ENCODE measurements at regions not wholly inside any gene's neighbourhood (a gene's known extent, or its start where the extent isn't known, plus 50 kb on each side); places are given as distances from the start of the nearest gene placed in this dataset.

- Histone ChIP-seq H3K27me3 (ENCODE audit: insufficient read depth, low read length) (no peaks in the 10 kb centered on the region), H3K36me3 (ENCODE audit: insufficient read depth, low read depth, low read length) (no peaks in the 10 kb centered on the region), H3K4me3 (ENCODE audit: low read length) (no peak overlapping the region), H3K9me3 (ENCODE audit: insufficient read depth, low read depth, low read length) (no peaks in the 10 kb centered on the region), H3K9ac (ENCODE audit: low read depth, low read length) (no peak overlapping the region), H3K27ac (ENCODE audit: low read length) (no peak overlapping the region), H3K4me1 (ENCODE audit: insufficient read depth, low read length) (no peaks in the 10 kb centered on the region)
Measured at GRCh38 chr7:136348542-136349192, 371.5 kb upstream of the MTPN start.

- Histone ChIP-seq H3K27me3 (ENCODE audit: insufficient read depth, low read length) (no peaks in the 10 kb centered on the region), H3K9me3 (ENCODE audit: insufficient read depth, low read depth, low read length) (no peaks in the 10 kb centered on the region), H3K4me1 (ENCODE audit: insufficient read depth, low read length) (no peaks in the 10 kb centered on the region), H3K9ac (ENCODE audit: low read depth, low read length) (no peak overlapping the region), H3K4me3 (ENCODE audit: low read length) (no peak overlapping the region), H3K27ac (ENCODE audit: low read length) (no peak overlapping the region), H3K36me3 (ENCODE audit: insufficient read depth, low read depth, low read length) (no peaks in the 10 kb centered on the region)
Measured at GRCh38 chr7:136348142-136348541, 371.0 kb upstream of the MTPN start.

GRCh38 chr7:136347488-136347887 is 370.3 kb upstream of the MTPN start:
- Histone ChIP-seq H3K9ac (ENCODE audit: low read depth, low read length) (no peak overlapping the region), H3K4me1 (ENCODE audit: insufficient read depth, low read length) (no peaks in the 10 kb centered on the region), H3K27ac (ENCODE audit: low read length) (no peak overlapping the region), H3K27me3 (ENCODE audit: insufficient read depth, low read length) (no peaks in the 10 kb centered on the region), H3K36me3 (ENCODE audit: insufficient read depth, low read depth, low read length) (no peaks in the 10 kb centered on the region), H3K4me3 (ENCODE audit: low read length) (no peak overlapping the region), H3K9me3 (ENCODE audit: insufficient read depth, low read depth, low read length) (no peaks in the 10 kb centered on the region)

GRCh38 chr7:136342251-136342650 is 365.1 kb upstream of the MTPN start:
- no peaks in the 10 kb centered on the region for H3K4me1 ChIP-seq (ENCODE audit: insufficient read depth, low read length)
- H3K36me3 ChIP-seq (ENCODE audit: insufficient read depth, low read depth, low read length) = no peaks in the 10 kb centered on the region
- no peak overlapping the region for H3K27ac ChIP-seq (ENCODE audit: low read length)
- H3K4me3 ChIP-seq (ENCODE audit: low read length) = no peak overlapping the region
- no peak overlapping the region for H3K9ac ChIP-seq (ENCODE audit: low read depth, low read length)
- H3K27me3 ChIP-seq (ENCODE audit: insufficient read depth, low read length) = no peaks in the 10 kb centered on the region
- H3K9me3 ChIP-seq (ENCODE audit: insufficient read depth, low read depth, low read length) = no peaks in the 10 kb centered on the region

GRCh38 chr7:136339464-136339863 is 362.3 kb upstream of the MTPN start:
- H3K4me1 ChIP-seq (ENCODE audit: insufficient read depth, low read length) = no peaks in the 10 kb centered on the region; the same call in 1 of the 2 replicates
- no peaks in the 10 kb centered on the region for H3K36me3 ChIP-seq (ENCODE audit: insufficient read depth, low read depth, low read length)
- H3K27ac ChIP-seq (ENCODE audit: low read length) = no peak overlapping the region
- H3K27me3 ChIP-seq (ENCODE audit: insufficient read depth, low read length) = no peaks in the 10 kb centered on the region
- no peak overlapping the region for H3K4me3 ChIP-seq (ENCODE audit: low read length)
- no peak overlapping the region for H3K9ac ChIP-seq (ENCODE audit: low read depth, low read length)
- no peaks in the 10 kb centered on the region for H3K9me3 ChIP-seq (ENCODE audit: insufficient read depth, low read depth, low read length)

GRCh38 chr7:136336932-136337331 is 359.8 kb upstream of the MTPN start:
- no peak overlapping the region for H3K4me3 ChIP-seq (ENCODE audit: low read length)
- no peak overlapping the region for H3K27ac ChIP-seq (ENCODE audit: low read length)
- no peaks in the 10 kb centered on the region for H3K9me3 ChIP-seq (ENCODE audit: insufficient read depth, low read depth, low read length)
- no peaks in the 10 kb centered on the region for H3K36me3 ChIP-seq (ENCODE audit: insufficient read depth, low read depth, low read length)
- no peak overlapping the region for H3K9ac ChIP-seq (ENCODE audit: low read depth, low read length)
- H3K4me1 ChIP-seq (ENCODE audit: insufficient read depth, low read length) = no peaks in the 10 kb centered on the region; the same call in 1 of the 2 replicates
- H3K27me3 ChIP-seq (ENCODE audit: insufficient read depth, low read length) = no peaks in the 10 kb centered on the region

- Histone ChIP-seq H3K4me1 (ENCODE audit: insufficient read depth, low read length) (no peaks in the 10 kb centered on the region; the same call in 1 of the 2 replicates), H3K36me3 (ENCODE audit: insufficient read depth, low read depth, low read length) (no peaks in the 10 kb centered on the region), H3K27ac (ENCODE audit: low read length) (no peak overlapping the region), H3K4me3 (ENCODE audit: low read length) (no peak overlapping the region), H3K9me3 (ENCODE audit: insufficient read depth, low read depth, low read length) (no peaks in the 10 kb centered on the region), H3K27me3 (ENCODE audit: insufficient read depth, low read length) (no peaks in the 10 kb centered on the region), H3K9ac (ENCODE audit: low read depth, low read length) (no peak overlapping the region)
Measured at GRCh38 chr7:136333636-136334035, 356.5 kb upstream of the MTPN start.

DNA sequence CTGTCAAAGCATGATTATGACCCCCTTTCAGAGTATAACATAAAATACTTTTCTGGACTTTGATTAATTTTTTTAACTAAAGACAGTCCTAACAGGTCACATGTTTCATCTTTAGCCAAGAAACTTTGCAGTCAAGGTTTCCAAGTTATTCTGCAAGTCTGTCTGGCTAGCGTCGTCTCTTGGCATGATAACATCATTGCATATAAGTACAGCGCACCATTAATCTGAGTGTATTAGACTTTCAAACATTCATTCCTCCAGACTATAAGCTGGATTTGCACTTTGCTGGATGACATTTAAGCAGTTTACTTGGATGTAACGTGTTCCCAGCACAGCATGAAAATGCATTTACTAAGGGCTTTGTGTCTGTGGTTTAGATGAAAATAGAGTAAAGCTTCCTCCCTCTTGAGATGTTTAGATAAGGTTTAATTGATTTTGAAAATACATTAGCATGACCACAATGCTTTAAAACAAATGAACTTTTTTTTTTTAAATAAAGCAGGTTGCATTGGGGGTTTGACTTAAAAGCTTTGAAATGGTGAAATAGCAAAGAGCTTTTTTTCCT is 349.0 kb upstream of the MTPN start:
- Histone ChIP-seq H3K4me3 (ENCODE audit: low read length) (no peak overlapping the region), H3K9me3 (ENCODE audit: insufficient read depth, low read depth, low read length) (no peaks in the 10 kb centered on the region)

DNA sequence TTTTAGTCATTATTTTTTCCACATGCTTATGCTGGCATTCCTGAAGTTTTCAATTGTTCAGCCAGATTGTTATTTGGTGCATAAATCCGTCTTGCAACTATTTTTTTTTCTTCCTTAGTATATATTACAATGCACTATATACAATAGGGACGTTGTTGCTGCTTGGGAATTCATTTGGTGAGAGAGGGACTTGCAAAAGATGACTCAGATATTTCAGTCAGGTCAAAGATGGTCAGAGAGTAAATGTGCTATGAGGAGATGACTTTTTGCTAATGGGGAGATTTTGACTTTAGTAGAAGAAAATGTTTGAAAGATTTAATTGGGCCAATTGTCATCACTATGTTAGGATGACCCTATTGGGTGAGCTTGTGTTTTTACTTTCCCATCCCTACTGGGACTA is 348.4 kb upstream of the MTPN start:
- H3K9me3 ChIP-seq (ENCODE audit: insufficient read depth, low read depth, low read length) = no peaks in the 10 kb centered on the region
- H3K36me3 ChIP-seq (ENCODE audit: insufficient read depth, low read depth, low read length) = no peaks in the 10 kb centered on the region
- H3K27me3 ChIP-seq (ENCODE audit: insufficient read depth, low read length) = no peaks in the 10 kb centered on the region
- no peak overlapping the region for H3K9ac ChIP-seq (ENCODE audit: low read depth, low read length)
- no peak overlapping the region for H3K27ac ChIP-seq (ENCODE audit: low read length)
- H3K4me3 ChIP-seq (ENCODE audit: low read length) = no peak overlapping the region
- no peaks in the 10 kb centered on the region for H3K4me1 ChIP-seq (ENCODE audit: insufficient read depth, low read length)

More for the DNA sequence above, 349.0 kb upstream of the MTPN start:
- H3K9ac ChIP-seq (ENCODE audit: low read depth, low read length) = no peak overlapping the region
- H3K27me3 ChIP-seq (ENCODE audit: insufficient read depth, low read length) = no peaks in the 10 kb centered on the region
- no peak overlapping the region for H3K27ac ChIP-seq (ENCODE audit: low read length)
- no peaks in the 10 kb centered on the region for H3K4me1 ChIP-seq (ENCODE audit: insufficient read depth, low read length)
- H3K36me3 ChIP-seq (ENCODE audit: insufficient read depth, low read depth, low read length) = no peaks in the 10 kb centered on the region

- Histone ChIP-seq H3K4me3 (ENCODE audit: low read length) (no peak overlapping the region), H3K9ac (ENCODE audit: low read depth, low read length) (no peak overlapping the region), H3K27ac (ENCODE audit: low read length) (no peak overlapping the region), H3K36me3 (ENCODE audit: insufficient read depth, low read depth, low read length) (no peaks in the 10 kb centered on the region), H3K9me3 (ENCODE audit: insufficient read depth, low read depth, low read length) (no peaks in the 10 kb centered on the region), H3K4me1 (ENCODE audit: insufficient read depth, low read length) (no peaks in the 10 kb centered on the region), H3K27me3 (ENCODE audit: insufficient read depth, low read length) (no peaks in the 10 kb centered on the region)
Measured at GRCh38 chr7:136325027-136325426, 347.9 kb upstream of the MTPN start.

DNA sequence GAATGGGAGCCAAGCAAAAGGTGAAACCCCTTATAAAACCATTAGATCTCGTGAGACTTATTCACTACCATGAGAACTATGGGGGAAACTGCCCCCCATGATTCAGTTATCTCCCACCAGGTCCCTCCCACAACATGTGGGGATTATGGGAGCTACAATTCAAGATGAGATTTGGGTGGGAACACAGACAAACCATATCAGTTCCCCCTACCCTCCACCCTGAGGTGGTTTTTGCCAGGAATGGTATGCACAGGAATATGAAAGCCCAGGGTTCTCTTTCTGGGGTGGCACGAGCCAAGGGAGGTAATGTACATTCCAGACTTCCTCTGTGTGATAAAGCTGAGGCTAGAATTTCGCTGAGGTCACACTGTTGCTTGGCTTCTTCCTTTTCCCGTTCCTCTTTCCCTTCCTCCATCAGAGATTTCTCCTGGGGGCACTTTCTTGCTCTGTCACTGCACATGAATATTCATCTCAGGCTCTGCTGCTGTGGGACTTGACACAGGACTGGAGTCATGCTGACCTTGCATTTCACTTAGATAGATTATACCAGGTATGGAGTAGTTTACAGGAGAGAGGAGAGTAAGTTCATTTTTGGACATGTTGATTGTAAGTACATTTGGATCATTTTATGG is 347.0 kb upstream of the MTPN start:
- Histone ChIP-seq H3K9me3 (ENCODE audit: insufficient read depth, low read depth, low read length) (no peaks in the 10 kb centered on the region), H3K27ac (ENCODE audit: low read length) (no peak overlapping the region), H3K4me3 (ENCODE audit: low read length) (no peak overlapping the region), H3K4me1 (ENCODE audit: insufficient read depth, low read length) (no peaks in the 10 kb centered on the region), H3K9ac (ENCODE audit: low read depth, low read length) (no peak overlapping the region), H3K36me3 (ENCODE audit: insufficient read depth, low read depth, low read length) (no peaks in the 10 kb centered on the region), H3K27me3 (ENCODE audit: insufficient read depth, low read length) (no peaks in the 10 kb centered on the region)

DNA sequence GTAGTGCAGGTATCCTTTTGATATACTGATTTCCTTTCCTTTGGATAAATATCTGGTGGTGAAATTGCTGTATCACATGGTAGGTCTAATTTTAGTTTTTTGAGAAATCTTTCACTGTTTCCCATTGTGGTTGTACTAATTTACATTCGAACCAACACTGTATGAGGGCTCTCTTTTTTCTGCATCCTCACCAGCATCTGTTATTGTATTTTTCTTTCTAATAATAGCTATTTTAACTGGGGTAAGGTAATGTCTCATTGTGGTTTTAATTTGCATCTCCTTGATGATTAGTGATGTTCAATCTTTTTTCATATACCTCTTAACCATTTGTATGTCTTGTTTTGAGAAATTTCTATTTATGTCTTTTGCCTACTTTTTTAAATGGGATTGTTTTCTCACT is 335.4 kb upstream of the MTPN start:
- H3K27ac ChIP-seq (ENCODE audit: low read length) = no peak overlapping the region
- H3K27me3 ChIP-seq (ENCODE audit: insufficient read depth, low read length) = no peaks in the 10 kb centered on the region
- peaks cover 11% of the 10 kb centered on the region for H3K9me3 ChIP-seq (ENCODE audit: insufficient read depth, low read depth, low read length)
- no peak overlapping the region for H3K9ac ChIP-seq (ENCODE audit: low read depth, low read length)
- H3K4me3 ChIP-seq (ENCODE audit: low read length) = no peak overlapping the region
- no peaks in the 10 kb centered on the region for H3K36me3 ChIP-seq (ENCODE audit: insufficient read depth, low read depth, low read length)
- no peaks in the 10 kb centered on the region for H3K4me1 ChIP-seq (ENCODE audit: insufficient read depth, low read length)

Data from iPS-20b (cell line).